ENCODE measurements at regions not wholly inside any gene's neighbourhood (a gene's known extent, or its start where the extent isn't known, plus 50 kb on each side); places are given as distances from the start of the nearest gene placed in this dataset.
"Not testable (repeated sequence)": the region's sequence is repeated elsewhere in the genome, so short reads cannot be mapped to it uniquely, and the experiment has no call there.

DNA sequence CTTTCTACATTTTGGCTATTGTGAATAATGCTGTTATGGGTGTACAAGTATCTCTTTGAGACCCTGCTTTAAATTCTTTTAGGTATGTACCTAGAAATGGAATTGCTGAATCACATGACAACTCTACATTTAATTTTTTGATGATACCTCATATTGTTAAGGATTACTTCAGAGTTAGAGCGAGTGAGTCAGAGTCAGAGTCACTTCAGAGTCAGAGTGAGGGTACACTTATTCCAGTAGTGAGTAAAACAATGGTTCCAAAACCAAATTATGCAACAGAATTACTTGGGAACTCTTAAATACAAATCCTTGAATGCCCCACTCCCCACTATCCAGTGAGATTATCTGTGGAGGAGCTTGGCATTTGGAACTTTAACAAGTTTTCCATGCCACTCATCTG, 50.3 kb upstream of the SNRK start:
- no peak for DNase-seq (ENCODE audit: low read depth in 2 of 2)

DNA sequence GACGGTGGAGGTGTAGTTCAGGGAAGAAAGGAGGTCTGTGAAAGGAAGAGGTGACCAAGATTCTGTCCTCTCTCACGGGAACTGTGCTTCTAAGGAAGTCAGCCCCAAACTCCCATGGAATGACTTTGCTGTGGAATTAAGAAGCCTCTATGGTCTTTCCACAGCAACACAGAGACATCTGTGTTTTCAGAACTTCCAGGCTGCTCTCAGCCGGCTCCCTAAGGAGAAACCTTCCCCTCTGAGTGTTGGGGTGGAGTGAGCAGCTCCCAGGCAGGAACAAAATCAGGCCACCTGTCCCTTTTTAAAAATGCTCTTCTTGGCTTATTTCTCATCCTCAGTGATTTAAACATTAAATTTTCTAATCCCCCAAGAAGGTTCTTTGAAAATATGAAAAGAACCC, 53.3 kb upstream of the SNRK start:
- DNase-seq (ENCODE audit: low read depth in 2 of 2): no peak

DNA sequence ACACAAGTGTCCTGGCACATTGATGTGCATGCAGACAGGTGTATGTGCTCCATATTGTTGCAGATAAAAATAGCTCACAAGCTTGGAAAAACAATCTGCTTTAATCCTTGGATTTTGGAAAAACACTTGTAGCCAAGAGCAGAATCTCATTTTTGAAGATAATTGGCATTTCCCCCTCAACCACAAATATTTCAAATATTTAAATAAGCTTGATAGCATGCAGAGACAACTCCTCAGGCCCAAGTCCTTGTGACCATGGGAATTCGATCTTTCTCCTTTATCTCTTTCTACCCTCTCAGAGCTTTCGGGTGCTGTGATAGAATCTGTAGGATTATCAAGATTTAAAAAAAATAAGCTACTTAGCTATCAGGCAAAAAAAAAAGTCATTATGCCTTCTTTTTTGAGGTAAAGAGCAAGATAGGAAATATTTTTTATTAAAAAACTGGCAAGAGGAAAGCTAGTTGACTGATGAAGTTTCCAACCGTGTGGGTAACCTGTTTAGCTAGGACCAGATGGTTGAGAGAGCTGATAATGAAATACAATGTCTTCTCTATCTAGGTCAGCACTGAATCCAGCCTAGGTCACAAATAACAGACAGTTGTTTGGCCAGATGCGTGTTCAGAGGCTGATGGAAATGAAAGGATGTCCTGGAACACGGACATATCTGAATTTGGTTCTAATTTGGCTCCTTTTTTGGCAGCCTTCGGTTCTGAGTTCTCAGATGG, 54.9 kb upstream of the SNRK start:
- peak in 1 of 2 experiments; percentile 9 for DNase-seq (ENCODE audit: low read depth in 2 of 2)

DNA sequence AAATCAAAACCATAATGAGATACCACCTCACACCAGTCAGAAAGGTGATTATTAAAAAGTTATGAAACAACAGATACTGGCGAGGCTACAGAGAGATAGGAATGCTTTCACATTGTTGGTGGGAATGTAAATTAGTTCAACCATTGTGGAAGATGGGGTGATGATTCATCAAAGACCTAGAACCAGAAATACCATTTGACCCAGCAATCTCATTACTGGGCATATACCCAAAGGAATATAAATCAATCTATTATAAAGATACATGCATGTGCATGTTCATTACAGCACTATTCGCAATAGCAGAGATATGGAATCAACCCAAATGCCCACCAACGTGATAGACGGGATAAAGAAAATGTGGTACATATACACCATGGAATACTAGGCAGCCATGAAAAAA, 56.5 kb upstream of the SNRK start:
- not testable (repeated sequence) for DNase-seq (ENCODE audit: low read depth in 2 of 2)

DNA sequence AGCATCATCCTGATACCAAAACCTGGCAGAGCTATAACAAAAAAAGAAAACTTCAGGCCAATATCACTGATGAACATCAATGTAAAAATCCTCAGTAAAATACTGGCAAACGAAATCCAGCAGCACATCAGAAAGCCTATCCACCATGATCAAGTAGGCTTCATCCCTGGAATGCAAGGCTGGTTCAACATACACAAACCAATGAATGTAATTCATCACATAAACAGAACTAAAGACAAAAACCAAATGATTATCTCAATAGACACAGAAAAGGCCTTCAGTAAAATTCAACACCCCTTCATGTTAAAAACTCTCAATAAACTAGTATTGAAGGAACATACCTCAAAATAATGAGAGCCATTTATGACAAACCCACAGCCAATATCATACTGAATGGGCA, 58.7 kb upstream of the SNRK start:
- DNase-seq (ENCODE audit: low read depth in 2 of 2): not testable (repeated sequence)

DNA sequence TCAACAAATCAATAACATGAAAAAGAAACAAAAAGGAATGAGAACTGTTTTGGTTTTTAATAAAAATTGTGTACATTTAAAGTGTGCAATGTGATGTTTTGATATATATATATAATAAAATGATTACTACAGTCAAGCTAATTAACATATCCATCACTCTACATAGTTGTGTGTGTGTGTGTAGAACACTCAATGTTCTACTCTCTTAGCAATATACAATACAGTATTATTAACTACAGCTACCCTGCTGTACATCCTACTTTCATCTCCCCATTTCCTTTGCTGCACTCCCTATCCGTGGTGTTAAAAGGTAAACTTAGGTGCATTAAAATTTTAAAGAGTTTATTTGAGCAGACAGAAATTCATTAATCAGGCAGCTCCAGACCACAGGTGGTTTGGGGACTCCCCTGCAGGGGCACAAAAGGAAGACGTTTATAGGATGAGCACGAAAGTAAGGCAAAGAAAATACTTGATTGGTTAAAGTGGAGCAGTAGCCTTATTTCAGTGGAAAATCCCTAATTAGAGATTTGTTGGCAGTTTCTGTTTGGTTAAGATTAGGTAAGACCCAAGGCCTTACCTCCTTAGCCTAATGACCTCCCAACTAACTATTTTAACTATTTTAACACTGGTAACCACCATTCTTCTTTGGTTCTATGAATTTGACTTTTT, 61.8 kb upstream of the SNRK start:
- DNase-seq (ENCODE audit: low read depth in 2 of 2): no peak

DNA sequence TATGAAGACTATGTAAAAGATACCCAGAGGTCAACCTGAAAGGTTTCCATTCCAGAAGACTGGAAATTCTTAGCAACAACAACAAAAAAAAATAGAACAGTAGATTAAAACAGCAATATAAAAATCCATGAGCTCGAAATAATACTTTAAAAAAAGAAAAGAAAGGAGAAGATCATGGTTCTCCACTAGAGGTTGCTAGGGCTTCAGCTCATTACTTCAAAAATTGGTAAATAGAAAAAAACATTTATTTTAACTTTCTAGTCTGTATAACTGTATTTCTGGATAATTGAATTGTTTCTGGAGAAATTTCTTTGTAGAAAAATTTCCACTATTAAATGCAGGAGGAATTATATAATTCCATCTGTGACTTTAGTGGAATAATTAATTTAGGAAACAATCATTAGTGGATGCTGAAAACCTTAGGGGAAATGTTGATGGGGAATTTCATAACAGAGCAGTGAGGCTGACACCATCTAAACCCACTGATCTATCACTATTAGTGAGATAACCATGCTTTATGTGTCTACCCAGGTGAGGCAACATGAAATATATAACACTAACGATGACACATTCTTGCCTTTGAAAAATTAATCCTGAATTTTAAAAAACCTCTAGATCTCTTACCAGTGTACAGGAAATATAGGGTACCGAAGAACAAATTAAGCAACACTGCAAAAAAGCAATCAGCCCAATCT, 62.5 kb upstream of the SNRK start:
- DNase-seq (ENCODE audit: low read depth in 2 of 2): no peak

DNA sequence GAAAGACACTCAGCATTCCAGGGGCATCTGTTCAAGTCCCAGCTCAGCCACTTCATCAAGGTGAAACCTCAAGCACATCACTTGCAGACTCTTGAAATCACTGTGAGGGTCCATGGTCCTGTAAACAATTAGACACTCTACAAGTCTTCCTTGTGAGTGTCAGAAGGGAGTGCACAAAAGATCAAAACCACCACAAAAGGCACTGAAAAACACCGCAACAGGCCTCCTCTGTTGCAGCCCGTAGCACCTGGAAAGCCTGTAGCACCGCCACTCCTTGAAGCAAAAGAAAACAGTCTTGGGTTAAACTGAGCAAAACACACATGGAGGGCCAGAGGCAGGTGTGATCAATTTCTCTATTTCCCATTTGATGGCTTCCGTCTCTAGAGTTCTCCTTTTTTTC, 63.8 kb upstream of the SNRK start:
- DNase-seq (ENCODE audit: low read depth in 2 of 2): no peak

DNA sequence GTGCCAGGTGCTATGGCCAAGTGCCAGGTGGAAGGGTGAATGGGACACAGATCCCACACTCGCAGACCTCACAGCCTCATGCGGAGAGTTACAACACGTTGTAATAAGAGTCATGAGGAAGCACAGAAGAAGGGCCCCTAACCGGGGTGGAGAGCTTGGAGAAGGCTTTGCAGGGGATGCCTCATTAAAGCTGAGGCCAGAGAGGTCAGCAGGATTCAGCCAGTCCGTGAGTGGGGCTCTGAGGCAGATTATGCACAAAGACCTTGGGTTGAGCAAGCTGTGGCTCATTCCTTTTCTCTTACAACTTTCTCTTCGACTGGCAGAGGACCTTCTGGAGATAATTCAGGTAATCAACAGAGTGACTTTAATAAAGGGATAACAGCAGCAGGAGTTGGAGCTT, 65.3 kb upstream of the SNRK start:
- no peak for DNase-seq (ENCODE audit: low read depth in 2 of 2)

DNA sequence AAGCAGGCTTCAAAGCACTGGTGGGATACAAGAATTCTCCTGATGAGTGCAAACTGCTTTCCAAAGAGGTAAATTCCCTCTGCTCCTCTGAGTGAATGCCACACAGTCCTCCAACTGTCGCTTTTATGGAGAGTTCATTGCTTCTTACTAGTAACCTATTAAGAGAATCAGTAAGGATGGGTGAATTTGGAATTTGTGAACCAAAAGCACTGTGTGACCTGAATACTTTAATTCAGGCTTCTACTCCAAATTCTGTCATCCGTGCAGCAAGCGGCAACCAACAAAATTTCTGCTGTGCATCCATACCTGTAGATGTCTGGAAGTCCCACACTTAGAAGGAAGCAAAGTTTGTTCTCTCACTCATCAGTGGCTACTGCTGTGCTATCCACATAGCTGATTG, 66.7 kb upstream of the SNRK start:
- DNase-seq (ENCODE audit: low read depth in 2 of 2): no peak

DNA sequence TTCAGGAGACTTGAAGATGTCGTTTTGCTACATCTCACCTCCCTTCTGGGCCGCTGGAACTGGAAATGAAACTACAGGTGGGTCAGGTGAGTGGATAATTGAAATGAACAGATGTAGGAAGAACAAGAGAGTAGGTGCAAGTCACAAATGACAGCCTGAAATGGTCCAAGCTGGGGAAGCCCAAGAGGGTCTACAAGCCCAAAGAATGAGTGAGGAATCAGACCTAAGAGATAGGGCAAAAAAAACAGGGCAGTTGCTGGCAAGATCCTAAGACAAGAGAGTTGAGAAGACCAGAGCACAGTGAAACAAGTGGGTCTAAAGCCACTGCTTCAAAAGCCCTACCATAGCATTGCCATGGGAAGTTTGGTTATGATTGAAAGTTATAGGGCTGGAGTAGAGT, 67.4 kb upstream of the SNRK start:
- DNase-seq (ENCODE audit: low read depth in 2 of 2): no peak

DNA sequence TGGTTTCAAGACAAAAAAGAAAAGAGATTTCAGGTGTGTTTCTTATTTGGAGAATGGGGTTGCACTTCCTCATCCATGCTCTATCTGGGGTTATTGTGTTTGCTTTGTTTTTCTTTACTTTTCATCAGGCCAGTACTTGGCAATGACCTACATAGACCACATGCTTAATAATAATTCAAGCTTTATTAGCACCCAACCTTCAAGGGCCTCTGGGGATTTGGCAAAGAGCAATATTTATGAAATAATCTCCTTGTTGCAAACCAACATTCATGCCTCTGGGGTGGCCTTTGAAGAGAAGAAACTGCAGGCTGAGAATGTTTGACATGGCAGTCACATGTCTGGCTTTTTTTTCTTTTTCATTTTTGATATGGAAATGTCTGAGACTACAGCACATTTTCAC, 68.2 kb upstream of the SNRK start:
- no peak for DNase-seq (ENCODE audit: low read depth in 2 of 2)

DNA sequence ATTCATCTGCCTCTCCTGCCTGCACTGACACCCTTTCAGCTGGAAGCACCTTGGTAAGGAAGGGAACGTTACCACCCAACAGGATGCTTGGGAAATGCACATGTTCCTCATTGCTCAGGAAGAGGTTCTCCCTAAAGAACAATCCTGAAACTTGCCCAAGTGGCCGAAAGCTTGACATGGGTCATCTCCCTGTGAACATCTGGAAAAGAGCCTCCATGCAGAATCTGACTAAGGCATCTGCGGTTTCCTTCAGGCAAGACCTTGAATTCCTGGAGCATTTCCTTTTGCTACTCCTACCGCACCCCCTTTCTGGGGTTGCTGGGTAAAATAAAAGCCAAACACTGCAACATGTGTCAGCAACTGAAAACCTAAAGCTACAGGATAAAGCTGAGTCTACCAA, 68.7 kb upstream of the SNRK start:
- no peak for DNase-seq (ENCODE audit: low read depth in 2 of 2)

DNA sequence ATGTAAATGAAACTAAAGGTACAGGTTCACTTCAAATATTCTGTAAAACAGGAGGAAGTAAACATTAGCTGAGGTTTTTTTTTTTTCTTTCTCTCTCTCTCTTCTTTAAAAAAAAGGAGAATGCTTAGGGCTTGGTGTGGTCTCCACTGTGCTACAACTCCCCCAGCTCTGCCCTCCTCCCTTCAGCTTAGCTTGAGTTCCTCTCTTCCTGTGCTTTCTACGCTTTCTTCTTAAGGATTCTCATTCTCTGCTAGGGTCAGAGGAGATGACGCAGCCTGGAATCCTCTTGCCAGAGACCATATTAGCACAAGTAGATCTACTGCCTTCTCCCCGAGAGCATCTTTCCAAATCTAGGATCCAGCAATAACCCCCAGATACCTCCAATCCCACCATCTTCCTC, 69.1 kb upstream of the SNRK start:
- DNase-seq (ENCODE audit: low read depth in 2 of 2): no peak

DNA sequence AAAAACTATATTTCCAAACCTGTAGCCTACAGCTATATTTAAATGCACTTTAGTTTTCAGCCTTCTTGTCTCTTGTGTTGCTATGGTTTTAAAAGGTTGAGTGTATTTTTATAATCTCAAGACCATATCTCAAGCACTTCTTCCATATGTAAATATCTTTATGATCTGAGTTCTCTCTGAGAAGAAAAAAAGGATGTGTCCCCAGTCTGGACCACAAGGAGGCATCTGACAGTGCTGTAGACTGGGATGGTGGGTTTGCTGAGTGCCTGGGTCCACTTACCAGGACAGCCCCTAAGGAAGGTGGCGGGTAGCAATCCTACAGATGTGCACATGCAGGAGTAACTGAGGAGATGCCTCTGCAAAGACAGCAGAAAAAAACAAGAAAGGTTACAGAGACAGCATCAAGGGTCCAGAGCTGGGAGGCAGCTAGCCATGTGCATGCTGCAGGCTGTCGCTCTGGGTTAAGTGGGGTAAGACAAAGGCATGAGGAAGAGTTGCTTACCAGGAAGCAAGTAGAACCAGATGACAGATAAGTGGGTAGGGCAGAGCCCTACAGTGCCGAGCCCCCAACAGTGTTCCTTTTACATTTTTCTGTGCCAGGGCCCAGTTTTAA, 70.6 kb upstream of the SNRK start:
- DNase-seq (ENCODE audit: low read depth in 2 of 2): no peak

DNA sequence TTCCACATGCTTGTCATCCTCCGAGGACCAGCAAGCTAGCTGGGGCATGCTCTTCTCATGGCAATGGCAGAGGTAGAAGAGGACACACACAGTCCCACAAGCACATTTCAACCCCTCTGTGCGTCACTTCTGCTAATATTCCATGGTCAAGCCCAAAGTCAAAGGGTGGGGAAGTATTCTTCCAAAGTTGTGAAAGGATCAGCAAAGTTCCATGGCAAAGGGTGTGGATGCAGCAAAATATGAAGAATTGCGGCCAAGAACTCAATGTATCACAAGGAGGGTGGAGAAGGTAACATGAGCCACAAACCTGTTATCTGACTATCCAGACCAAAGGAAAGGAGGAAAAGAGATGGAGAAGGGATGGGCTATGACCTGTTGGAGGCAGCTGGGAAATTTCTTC, 71.2 kb upstream of the SNRK start:
- DNase-seq (ENCODE audit: low read depth in 2 of 2): no peak

DNA sequence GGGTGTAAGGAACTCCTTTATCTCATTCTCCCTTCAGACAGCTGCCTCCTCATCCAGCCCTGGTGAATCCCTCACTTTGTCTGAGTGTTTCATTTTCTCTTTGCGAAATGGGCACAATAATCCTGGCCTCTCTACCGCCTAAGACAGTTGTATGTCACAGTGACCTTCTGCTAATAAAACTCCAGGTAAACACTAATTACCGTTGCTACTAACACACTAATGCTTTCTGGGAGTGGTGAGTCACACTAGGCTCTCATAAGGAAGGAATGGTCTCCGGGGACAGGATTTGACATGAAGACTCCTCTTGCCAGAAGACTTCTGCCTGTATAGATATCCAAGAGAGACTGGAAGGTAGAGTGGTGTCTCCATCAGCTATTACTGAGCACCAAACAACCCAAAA, 71.7 kb upstream of the SNRK start:
- DNase-seq (ENCODE audit: low read depth in 2 of 2): no peak

DNA sequence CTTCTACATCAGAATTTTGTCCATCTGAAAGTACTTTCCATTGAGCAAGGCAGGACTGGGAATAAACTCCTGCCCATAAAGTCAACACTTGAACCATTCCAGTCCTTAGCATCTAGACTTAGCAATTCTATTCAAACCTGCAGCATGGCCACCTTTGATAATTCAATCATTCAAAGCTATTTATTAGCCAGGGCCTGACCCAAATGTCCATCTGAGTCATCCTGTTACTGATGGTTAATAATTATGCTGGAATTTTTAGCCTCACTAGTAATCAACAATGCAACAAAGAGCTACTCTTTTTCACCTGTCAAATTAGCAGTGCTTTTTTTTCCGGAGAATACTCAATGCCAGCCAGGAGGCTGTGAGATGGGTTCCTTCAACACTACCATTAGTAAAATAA, 72.7 kb upstream of the SNRK start:
- no peak for DNase-seq (ENCODE audit: low read depth in 2 of 2)

DNA sequence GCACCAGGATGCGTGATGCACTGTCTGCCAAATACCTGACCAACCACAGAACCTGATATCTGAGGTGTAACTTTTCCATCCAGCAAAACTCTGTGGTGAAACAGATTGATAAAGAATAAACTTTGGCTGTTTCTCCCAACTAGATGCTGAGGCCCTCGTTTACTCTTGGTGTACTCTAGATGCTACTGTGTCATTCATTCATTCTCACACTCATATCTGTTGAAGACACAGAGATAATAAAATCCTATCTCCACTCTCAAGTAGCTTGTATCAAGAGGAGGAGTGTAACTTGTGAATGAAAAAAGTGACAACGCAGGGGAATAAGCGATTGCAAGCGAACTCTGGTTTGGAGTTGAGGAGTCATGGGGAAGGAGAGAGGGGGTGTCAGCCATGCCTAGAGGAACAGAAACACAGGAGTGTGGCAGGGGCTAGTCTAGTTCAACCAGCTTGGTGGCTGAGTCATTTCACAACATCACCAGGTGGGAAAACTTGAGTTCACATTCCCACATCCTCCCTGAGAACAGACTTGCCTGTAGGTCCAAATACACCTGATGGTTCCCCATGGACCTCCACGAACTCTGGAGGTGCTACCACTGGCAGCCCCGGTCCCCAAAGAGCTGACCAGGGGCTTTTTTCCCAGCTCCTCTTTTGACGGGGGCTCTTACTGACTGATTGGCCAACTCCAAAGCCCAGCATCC, 73.3 kb upstream of the SNRK start:
- no peak for DNase-seq (ENCODE audit: low read depth in 2 of 2)

DNA sequence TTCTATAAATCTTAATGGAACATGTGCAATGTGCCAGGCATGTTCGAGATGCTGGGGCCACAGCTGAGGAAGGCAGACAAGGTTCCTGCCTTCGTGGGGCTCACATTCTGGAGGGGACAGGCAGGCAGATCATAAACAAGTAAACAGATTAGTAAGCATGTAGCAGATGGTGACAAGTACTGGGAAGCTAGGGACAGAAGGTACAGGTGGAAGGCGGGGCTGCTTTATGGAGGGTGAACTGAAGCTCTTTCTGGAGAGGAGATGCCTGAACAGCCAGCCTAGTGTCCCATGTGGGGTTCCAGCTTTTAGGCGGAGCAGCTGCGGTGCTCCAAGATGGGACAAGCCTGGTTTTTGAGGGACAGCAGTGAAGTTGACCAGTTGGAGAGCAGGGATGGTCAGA, 74.7 kb upstream of the SNRK start:
- DNase-seq (ENCODE audit: low read depth in 2 of 2): no peak

DNA sequence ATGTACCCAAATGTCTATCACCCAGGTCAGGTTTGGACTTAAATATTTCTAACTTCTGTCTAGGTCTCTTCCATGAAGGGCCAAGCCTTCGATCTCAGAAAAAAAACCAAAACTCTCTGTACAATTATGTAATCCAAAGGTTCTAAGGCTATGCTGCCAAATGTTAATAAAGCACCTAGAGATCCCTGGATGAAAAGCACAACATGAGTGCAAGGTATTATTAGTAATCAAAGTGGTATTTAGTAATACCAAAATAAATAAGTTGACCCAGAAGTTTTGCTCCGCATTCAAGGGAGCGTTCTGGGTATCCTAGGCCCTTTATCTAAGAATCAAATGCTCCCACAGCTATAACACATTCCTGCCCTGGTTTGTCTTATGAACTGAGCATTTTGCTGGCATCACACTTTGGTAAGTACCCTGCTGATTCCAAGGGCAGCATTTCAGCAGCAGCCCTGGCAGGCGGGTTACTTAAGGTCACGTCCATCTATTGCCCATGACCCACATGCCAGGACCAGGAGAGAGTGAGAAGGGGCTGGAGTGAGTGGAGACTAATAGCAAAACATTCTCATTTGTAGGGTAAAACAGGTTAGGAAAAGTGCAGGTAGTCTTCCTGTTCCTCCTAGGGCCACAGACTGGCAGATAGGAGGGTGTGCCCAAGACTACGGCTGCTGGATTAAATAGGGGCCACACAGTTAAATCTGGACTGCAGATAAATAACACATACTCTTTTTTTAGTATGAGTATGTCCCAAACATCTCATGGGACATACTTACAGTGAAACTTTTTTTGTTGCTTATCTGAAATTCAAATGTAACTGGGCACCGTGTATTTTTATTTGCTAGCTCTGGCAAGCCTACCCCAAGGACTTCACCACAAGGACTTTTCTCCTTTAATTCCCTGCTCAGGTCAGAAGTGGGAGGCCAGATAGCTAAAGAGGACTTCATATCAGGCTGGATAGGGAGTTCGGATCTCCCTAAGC, 76.0 kb upstream of the SNRK start:
- DNase-seq (ENCODE audit: low read depth in 2 of 2): no peak
